HepG2 (cell line): ENCODE measurements at regions not wholly inside any gene's neighbourhood (a gene's known extent, or its start where the extent isn't known, plus 50 kb on each side); places are given as distances from the start of the nearest gene placed in this dataset.

Experiments
- ELF1 ChIP-seq: sonication (generic); formaldehyde crosslinking; IDR thresholded peaks from 2 replicates; pipeline ENCODE4 v1.4.0; 2020; ENCODE audit warnings: missing genetic modification reagents
- FOXK2 ChIP-seq: fragments of 450-650 bp; IDR thresholded peaks from 2 replicates; pipeline ENCODE4 v1.6.1; 2016
- NR2C2 ChIP-seq: sonication (generic); formaldehyde crosslinking; IDR thresholded peaks from 2 replicates; pipeline ENCODE4 v1.4.0; 2020; ENCODE audit warnings: missing genetic modification reagents, mild to moderate bottlenecking, moderate library complexity, borderline replicate concordance
- NR2F1 ChIP-seq, 2 experiments: fragments of 450-650 bp in 1 of 2; formaldehyde crosslinking in 1 of 2; IDR thresholded peaks; 2 replicates each; pipeline versions ENCODE4 v1.5.0 to v1.6.1; 2016 to 2020; ENCODE audit warnings: mild to moderate bottlenecking in 1 of 2, missing compliant biosample characterization in 1 of 2, missing genetic modification reagents in 1 of 2, moderate library complexity in 1 of 2
- NR3C1 ChIP-seq: sonication (generic); formaldehyde crosslinking; IDR thresholded peaks from 2 replicates; pipeline ENCODE4 v1.4.0; 2020; ENCODE audit warnings: missing genetic modification reagents
- SIN3A ChIP-seq: IDR thresholded peaks from 2 replicates; pipeline ENCODE4 v1.6.1; 2011; ENCODE audit warnings: low read depth, mild to moderate bottlenecking, control low read depth, low read length, borderline replicate concordance
- ZNF350 ChIP-seq: sonication (generic); formaldehyde crosslinking; IDR thresholded peaks from 2 replicates; pipeline ENCODE4 v1.4.0; 2020; ENCODE audit warnings: mild to moderate bottlenecking, low read depth, missing genetic modification reagents, borderline replicate concordance
- ZNF446 ChIP-seq: sonication (generic); formaldehyde crosslinking; IDR thresholded peaks from 2 replicates; pipeline ENCODE4 v1.5.0; 2020; ENCODE audit warnings: mild to moderate bottlenecking, missing genetic modification reagents
- ZNF562 ChIP-seq: sonication (generic); formaldehyde crosslinking; IDR thresholded peaks from 2 replicates; pipeline ENCODE4 v1.8.0; 2022; ENCODE audit warnings: missing genetic modification reagents, borderline replicate concordance
- TF ChIP-seq, protein P1 (sequence below): sonication (generic); formaldehyde crosslinking; IDR thresholded peaks from 2 replicates; pipeline ENCODE4 v1.8.0; 2023; ENCODE audit warnings: mild to moderate bottlenecking, missing genetic modification reagents
- TF ChIP-seq, protein P2 (sequence below): sonication (generic); formaldehyde crosslinking; IDR thresholded peaks from 2 replicates; pipeline ENCODE4 v1.5.1; 2020; ENCODE audit warnings: mild to moderate bottlenecking, missing genetic modification reagents

DNA sequence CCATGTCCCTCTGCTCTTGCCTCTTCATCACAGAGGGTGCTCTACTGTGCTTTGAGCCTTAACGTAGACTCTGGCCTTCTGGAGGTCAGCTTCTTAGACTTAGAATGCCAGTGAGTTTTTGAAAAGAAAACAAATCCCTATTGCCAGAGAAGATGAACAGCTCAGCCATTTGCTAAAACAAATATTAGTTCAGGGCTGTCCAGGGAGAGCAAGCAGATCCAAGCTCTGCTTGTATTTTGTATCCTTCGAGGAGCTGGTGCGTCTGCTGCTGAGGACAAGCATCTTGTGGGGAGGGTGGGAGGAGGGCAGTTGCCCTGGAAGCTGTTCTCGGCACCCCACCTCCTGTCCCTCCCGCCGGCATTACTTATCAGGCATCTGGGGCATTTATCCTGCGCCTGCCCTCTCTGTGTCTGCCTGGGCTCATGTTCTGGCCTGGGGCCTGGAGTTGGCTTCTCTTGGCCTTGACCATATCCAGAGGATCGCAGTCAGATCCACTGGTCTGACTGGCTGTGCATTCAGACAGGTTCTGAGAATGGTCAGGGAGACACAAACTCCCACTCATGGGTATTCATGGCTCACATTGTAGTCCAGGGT, 173.1 kb upstream of the NLRP1 start:
- TF ChIP-seq ZNF562 (no peak), ZNF446 (no peak), SIN3A (no peak), ELF1 (CRISPR knock-in tag) (no peak), NR3C1 (CRISPR knock-in tag) (no peak), NR2C2 (CRISPR knock-in tag) (no peak), NR2F1 (CRISPR knock-in tag; IDR thresholded peaks at IDR 0.05) (no peak), ZNF350 (CRISPR knock-in tag) (no peak), FOXK2 (no peak)
- TF ChIP-seq, protein P1, sequence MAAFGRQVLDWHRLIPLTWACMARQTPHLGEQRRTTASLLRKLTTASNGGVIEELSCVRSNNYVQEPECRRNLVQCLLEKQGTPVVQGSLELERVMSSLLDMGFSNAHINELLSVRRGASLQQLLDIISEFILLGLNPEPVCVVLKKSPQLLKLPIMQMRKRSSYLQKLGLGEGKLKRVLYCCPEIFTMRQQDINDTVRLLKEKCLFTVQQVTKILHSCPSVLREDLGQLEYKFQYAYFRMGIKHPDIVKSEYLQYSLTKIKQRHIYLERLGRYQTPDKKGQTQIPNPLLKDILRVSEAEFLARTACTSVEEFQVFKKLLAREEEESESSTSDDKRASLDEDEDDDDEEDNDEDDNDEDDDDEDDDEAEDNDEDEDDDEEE (CRISPR knock-in tag), result no peak
- TF ChIP-seq, protein P2, sequence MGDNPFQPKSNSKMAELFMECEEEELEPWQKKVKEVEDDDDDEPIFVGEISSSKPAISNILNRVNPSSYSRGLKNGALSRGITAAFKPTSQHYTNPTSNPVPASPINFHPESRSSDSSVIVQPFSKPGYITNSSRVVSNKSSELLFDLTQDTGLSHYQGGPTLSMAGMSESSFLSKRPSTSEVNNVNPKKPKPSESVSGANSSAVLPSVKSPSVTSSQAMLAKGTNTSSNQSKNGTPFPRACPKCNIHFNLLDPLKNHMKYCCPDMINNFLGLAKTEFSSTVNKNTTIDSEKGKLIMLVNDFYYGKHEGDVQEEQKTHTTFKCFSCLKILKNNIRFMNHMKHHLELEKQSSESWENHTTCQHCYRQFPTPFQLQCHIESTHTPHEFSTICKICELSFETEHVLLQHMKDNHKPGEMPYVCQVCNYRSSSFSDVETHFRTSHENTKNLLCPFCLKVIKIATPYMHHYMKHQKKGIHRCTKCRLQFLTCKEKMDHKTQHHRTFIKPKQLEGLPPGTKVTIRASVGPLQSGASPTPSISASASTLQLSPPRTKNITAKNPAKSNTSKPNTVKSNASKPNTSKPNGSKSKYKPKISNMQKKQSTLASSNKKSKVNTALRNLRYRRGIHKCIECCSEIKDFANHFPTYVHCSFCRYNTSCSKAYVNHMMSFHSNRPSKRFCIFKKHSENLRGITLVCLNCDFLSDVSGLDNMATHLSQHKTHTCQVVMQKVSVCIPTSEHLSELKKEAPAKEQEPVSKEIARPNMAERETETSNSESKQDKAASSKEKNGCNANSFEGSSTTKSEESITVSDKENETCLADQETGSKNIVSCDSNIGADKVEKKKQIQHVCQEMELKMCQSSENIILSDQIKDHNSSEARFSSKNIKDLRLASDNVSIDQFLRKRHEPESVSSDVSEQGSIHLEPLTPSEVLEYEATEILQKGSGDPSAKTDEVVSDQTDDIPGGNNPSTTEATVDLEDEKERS (CRISPR knock-in tag), result no peak
